GM08714 (cell line): ENCODE measurements at regions not wholly inside any gene's neighbourhood (a gene's known extent, or its start where the extent isn't known, plus 50 kb on each side); places are given as distances from the start of the nearest gene placed in this dataset.
"Not testable (repeated sequence)": the region's sequence is repeated elsewhere in the genome, so short reads cannot be mapped to it uniquely, and the experiment has no call there.

Experiments used
- H3K4me3 ChIP-seq: fragments of 200-500 bp; sonication (Bioruptor generic); 2 replicates; pipeline ENCODE4 v1.5.1; 2014; ENCODE audit warnings: mild to moderate bottlenecking, low read length, inconsistent platforms
- ZNF274 ChIP-seq: IDR thresholded peaks from 2 replicates; pipeline ENCODE4 v1.6.1; 2012; ENCODE audit warnings: mild to moderate bottlenecking, low read depth, low read length

DNA sequence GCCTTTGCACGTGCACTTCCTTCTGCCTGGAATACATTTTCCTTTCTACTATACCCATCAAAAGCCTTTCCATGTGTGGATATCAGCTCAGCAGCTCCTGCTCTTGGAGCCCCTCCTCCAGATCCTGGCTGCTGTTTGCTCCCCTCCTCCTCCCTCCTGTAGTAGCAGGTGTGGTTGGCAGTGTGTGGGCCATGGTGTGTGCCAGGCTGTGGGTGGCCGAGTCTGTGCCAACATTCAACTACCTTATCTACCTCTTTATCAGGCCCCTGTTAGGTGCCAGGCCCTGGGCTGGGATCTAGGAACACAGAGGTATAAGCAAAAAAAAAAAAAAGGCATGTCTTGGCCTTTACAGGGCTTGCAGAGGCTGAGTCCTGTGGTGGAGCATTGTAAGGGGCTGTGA is 180.6 kb upstream of the JUN start:
- no peak for TF ChIP-seq ZNF274
- no peak overlapping the region for H3K4me3 ChIP-seq

DNA sequence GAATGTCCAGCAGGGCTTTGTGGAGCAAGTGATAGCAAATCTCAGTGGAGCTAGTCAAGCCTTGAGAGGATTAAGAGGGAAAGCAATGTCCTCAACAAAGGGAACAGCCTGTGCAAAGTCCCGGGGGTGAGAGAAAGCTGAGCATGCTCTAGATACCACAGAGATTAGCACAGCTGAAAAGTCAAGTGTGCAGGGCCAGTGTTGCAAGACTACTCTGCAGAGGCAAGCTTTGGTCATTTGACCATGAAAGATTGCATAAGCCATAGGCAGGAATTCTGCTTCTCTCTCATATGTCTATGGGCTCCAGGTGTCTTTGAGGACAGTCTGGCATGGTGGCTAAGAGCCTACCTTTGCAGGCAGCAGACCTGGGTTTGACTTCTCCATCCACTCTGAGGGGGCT is 181.0 kb upstream of the JUN start:
- no peak overlapping the region for H3K4me3 ChIP-seq
- no peak for TF ChIP-seq ZNF274

- H3K4me3 ChIP-seq = no peak overlapping the region
- no peak for TF ChIP-seq ZNF274
These were observed 182.5 kb upstream of the JUN start for GRCh38 chr1:58966103-58966916.

GRCh38 chr1:58966917-58967740 is 183.3 kb upstream of the JUN start:
- TF ChIP-seq ZNF274 = no peak
- H3K4me3 ChIP-seq = no peak overlapping the region

DNA sequence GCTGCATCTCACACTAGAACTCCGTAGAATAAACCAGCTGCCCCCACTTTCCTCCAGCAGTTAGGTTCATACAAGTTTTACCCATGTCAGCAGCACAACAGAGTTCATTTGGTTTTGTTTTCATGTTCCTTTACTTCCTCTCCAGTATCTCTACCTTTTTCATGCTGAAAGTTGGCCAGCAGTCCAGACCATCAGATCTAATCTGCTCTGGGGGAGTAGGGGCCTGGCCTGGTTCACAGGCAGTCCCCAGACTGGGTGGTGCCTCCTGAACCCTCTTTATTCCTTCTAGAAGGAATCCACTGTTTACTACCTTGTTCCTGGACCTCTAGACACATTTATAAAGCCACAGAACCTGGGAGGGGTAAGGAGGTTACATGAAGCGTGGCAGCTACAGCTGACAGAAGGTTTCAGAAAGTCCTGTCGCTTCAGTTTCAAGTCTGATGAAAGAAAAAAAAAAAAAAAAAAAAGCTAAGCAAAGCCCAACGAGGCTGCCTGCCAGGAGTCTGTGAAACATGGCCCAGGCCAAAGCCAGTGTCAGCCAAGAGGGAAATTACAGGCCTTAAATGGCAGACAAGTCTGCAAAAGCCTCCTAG is 184.6 kb upstream of the JUN start:
- TF ChIP-seq ZNF274 = no peak
- peak overlapping the region; percentile 56; the same call in 1 of the 2 replicates for H3K4me3 ChIP-seq

DNA sequence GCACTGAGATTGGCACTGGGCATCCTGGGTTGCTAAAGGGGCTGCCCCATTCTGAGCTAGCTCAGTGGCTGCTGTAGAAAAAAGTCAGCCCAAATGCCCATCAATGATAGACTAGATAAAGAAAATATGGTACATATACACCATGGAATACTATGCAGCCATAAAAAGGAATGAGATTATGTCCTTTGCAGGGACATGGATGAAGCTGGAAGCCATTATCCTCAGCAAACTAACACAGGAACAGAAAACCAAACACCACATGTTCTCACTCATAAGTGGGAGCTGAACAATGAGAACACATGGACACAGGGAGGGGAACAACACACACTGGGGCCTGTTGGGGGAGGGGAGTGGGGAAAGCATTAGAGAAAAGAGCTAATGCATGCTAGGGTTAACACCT is 185.3 kb upstream of the JUN start:
- not testable (repeated sequence) for H3K4me3 ChIP-seq

GRCh38 chr1:58971629-58972140 is 187.8 kb upstream of the JUN start:
- no peak overlapping the region for H3K4me3 ChIP-seq
- no peak for TF ChIP-seq ZNF274

GRCh38 chr1:58975888-58976287 is 192.0 kb upstream of the JUN start:
- no peak for TF ChIP-seq ZNF274
- no peak overlapping the region for H3K4me3 ChIP-seq

GRCh38 chr1:58976294-58976693 is 192.4 kb upstream of the JUN start:
- no peak overlapping the region for H3K4me3 ChIP-seq
- TF ChIP-seq ZNF274 = no peak

DNA sequence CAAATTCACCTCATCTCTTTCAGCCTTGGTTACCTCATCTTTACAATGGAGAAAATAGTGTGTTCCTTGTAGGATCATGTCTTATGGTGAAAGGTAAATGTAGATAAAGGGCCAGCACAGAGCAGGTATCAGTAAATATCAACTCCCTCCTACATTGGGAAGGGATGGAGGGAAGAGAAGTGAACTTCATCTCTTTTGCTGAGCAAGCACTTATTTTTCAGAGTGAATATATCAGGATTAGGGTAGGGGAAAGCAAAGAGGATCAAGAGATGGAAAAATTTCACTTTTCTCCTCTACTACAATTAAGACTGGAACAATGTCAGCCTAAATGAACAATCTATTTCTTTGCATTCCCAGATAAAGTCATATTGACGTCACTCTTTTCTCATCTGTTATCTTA is 193.8 kb upstream of the JUN start:
- TF ChIP-seq ZNF274 = no peak
- no peak overlapping the region for H3K4me3 ChIP-seq

DNA sequence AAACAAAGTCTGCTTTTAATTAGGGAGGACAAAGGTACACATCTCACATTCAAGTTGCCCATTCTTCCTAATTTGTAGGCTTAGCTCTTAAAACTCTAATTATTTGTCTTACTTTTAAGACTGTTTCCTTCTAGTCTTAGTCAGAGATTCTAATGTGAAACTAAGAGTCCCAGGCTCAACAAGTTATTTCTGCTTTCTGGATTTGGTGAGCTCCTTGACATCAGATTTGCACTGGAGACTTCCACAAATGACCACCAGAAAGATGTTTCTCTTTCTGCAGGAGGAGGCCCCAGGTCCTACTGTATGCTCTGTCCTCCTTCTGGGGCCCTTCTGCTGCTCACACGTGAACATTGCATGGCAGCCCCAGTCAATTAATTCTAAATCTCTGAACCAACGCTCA is 194.2 kb upstream of the JUN start:
- H3K4me3 ChIP-seq = no peak overlapping the region
- TF ChIP-seq ZNF274 = no peak

- no peak overlapping the region for H3K4me3 ChIP-seq
- no peak for TF ChIP-seq ZNF274
These were observed 195.2 kb upstream of the JUN start for GRCh38 chr1:58979086-58979485.

GRCh38 chr1:58979677-58980076 is 195.8 kb upstream of the JUN start:
- no peak overlapping the region for H3K4me3 ChIP-seq
- TF ChIP-seq ZNF274 = no peak

GRCh38 chr1:58981392-58981791 is 197.5 kb upstream of the JUN start:
- no peak overlapping the region for H3K4me3 ChIP-seq
- TF ChIP-seq ZNF274 = no peak
